Motor neuron (in vitro differentiated cells): ENCODE measurements at regions not wholly inside any gene's neighbourhood (a gene's known extent, or its start where the extent isn't known, plus 50 kb on each side); places are given as distances from the start of the nearest gene placed in this dataset.
"Not testable (repeated sequence)": the region's sequence is repeated elsewhere in the genome, so short reads cannot be mapped to it uniquely, and the experiment has no call there.

Experiments used
- ATAC-seq, 8 experiments: fragments of 200-7000 bp; cut with Tn5 transposase; replicated peaks in 6 of 8; 2 replicates each; pipeline ENCODE4 v1.8.0; 2021; ENCODE audit warnings: mild to moderate bottlenecking in 8 of 8, moderate library complexity in 8 of 8
- H3K27ac ChIP-seq, 2 donors: fragments of 250-450 bp; sonication (Bioruptor Pico); 2 replicates each; pipeline ENCODE4 v1.9.0; 2021; ENCODE audit warnings: antibody characterized with exemption in 2 of 2, mild to moderate bottlenecking in 2 of 2, moderate library complexity in 1 of 2
- H3K4me1 ChIP-seq, 2 donors: fragments of 250-450 bp; sonication (Bioruptor Pico); replicated peaks in 1 of 2; 2 replicates each; pipeline ENCODE4 v1.6.1; 2021; ENCODE audit warnings: antibody characterized with exemption in 2 of 2, mild to moderate bottlenecking in 2 of 2, moderate library complexity in 1 of 2
- H3K4me3 ChIP-seq, 5 donors: fragments of 250-450 bp; sonication (Bioruptor Pico); 2 replicates each; pipeline ENCODE4 v1.9.0; 2021; ENCODE audit warnings: antibody characterized with exemption in 5 of 5, mild to moderate bottlenecking in 5 of 5, moderate library complexity in 4 of 5
- WGBS, 10 experiments: fragments of 450-650 bp; shearing (Covaris generic); methylation state at CpG; one replicate each; pipeline ENCODE4 v1.0.0; 2022; 5-methylcytosine and 5-hydroxymethylcytosine counted together
- in situ Hi-C, 9 experiments: fragments of 400-800 bp; cut with MboI; loops; one replicate each; pipeline ENCODE4 v1.15.0; 2021; ENCODE audit warnings: low sequenced_read_pairs in 9 of 9, low pct_unique_long_range_greater_than_20kb in 2 of 9; ENCODE audit not compliant: unreplicated experiment in 9 of 9

DNA sequence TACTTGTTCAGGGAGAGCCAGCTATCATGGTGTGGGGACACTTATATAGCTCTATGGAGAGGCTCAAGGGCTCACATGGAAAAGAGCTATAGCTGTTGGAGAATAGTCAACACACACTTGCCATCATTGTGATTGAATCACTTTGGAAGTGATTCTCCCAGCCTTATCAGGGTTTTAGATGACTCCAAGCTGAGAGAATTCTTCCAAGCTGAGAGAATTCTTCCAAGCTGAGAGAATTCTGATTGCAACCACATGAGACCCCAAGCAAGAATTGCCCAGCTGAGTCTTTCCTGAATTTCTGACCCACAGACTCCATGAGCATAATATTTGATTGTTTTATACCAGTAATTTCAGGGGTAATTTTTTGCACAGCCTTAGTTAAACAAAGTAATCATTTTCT is 1318.3 kb upstream of the RAG2 start:
- no peak for ATAC-seq
- H3K27ac ChIP-seq = no peak overlapping the region

DNA sequence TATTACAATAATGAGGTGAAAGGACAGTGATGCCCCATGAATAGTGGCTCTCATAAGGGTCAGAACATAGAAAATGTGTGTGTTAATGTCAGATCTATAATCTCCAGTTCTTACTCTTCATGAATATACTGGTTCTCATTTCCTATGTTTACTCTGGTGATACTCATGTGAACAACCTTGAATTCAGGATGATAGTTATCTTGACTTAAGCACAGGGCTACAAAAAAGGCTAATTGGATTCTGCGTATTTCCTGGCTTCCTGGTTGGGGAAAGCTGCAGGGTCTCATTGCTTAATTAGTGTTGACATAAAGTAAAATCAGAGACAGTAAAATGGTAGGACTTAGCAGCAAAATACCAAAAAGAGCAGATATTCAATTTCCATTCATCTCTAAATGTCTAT is 1316.8 kb upstream of the RAG2 start:
- Histone ChIP-seq H3K4me3 (no peak overlapping the region), H3K27ac (no peak overlapping the region), H3K4me1 (peaks cover 0 to 1% of the 10 kb centered on the region in 2 donors)
- no peak for ATAC-seq
- 0 to 100% (median 40%) methylated on average over 1 of the region's 1 CpG; no CpG with 5 or more reads in 1 of the 10 experiments for WGBS, 10 experiments
- in situ Hi-C loops = no loop called here

More for the DNA sequence above, 1318.3 kb upstream of the RAG2 start:
- H3K4me1 ChIP-seq = peaks cover 0 to 5% of the 10 kb centered on the region in 2 donors
- no peak overlapping the region for H3K4me3 ChIP-seq
- in situ Hi-C loops = no loop called here

DNA sequence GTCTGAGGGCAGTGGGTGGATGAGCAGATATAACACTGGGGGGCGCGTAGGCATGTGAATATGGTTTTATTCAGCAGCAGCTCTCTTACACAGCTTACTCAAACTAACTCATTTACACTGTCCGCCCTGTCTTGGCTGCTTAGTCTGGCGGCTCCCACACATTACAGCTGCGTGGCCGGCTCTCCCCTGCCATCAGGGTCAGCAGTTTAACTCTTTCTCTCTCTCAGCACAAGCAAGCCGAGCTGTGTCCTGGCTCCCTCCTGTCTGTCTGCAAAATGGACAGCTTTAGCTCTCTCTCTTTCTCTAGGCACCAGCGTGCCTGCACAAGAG is 1310.1 kb upstream of the RAG2 start:
- ATAC-seq = no peak
- no peak overlapping the region for H3K4me3 ChIP-seq
- H3K4me1 ChIP-seq = no peaks in the 10 kb centered on the region
- 20 to 100% (median 84%) methylated on average over 1 to 8 of the region's 8 CpGs; no CpG with 5 or more reads in 4 of the 10 experiments for WGBS, 10 experiments
- in situ Hi-C loops = no loop called here
- no peak overlapping the region for H3K27ac ChIP-seq

DNA sequence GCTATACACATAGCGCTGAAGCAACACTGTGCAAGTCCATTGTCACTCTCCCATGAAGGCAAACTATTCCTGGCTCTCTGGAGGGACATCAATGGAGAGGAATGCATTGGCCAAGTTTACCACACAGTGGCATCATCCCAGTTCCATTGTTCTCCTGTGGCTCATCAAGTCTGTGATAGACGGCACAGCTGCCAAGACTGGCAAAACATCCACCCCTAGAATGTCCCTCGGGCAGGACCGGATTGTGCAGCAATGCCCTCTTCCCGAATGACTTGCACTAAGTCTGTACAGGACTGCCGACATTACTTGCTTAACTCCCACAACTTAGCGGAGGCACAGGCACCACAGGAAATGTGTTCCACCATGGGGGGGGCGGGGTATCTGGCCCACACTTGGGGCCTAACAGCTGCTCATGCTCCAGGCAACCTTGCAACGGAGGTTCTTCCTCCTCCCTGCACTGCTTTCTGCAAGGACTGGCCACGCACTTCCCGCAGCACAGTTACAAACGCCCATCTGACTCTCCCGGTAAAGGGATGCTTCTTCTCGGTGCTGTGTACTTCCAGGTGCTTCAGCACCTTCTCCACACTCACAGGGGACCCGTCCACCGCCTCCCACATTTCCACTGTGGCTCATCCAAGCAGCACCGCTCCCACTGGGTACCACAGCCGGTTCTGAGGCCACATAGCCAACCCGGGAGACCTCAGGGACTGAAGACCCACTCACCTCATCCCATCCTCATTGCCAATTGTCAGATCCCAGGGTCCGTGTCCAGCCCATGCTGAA is 1309.6 kb upstream of the RAG2 start:
- in situ Hi-C loops = no loop called here
- Histone ChIP-seq H3K4me1 (no peaks in the 10 kb centered on the region), H3K4me3 (no peak overlapping the region), H3K27ac (no peak overlapping the region)
- 0 to 100% (median 70%) methylated on average over 1 to 11 of the region's 20 CpGs; no CpG with 5 or more reads in 1 of the 10 experiments for WGBS, 10 experiments
- no peak for ATAC-seq

DNA sequence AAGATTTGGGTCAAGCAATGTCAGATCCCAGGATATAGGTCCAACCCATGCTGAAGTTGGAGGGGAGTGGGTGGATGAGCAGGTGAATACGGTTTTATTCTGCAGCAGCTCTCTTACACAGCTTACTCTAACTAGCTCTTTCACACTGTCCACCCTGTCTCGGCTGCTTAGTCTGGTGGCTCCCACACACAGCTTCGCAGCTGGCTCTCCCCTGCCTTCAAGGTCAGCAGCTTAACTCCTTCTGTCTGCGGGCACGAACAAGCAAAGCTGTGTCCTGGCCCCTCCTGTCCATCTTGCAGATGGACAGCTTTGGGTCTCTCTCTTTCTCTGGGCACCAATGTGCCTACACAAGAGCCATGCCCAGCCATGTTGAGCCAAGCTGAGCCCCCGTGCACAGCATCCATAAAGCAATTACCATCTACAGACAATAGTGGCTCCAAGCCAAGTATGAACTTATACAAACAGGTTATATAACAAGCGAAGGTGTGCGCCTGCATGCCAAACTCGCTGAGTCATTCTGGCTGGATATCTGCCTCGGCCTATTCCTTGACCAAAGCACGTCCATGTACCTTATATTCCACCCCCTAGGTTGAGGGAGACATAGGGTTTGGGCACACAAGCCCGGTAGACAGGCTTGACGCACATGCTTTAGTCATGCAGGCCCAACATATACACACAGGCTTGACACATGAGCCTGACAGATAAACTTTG is 1307.8 kb upstream of the RAG2 start:
- in situ Hi-C loops = no loop called here
- 17 to 95% (median 69%) methylated on average over 1 to 9 of the region's 13 CpGs; no CpG with 5 or more reads in 2 of the 10 experiments for WGBS, 10 experiments
- Histone ChIP-seq H3K27ac (no peak overlapping the region), H3K4me1 (no peaks in the 10 kb centered on the region), H3K4me3 (no peak overlapping the region)
- no peak for ATAC-seq

DNA sequence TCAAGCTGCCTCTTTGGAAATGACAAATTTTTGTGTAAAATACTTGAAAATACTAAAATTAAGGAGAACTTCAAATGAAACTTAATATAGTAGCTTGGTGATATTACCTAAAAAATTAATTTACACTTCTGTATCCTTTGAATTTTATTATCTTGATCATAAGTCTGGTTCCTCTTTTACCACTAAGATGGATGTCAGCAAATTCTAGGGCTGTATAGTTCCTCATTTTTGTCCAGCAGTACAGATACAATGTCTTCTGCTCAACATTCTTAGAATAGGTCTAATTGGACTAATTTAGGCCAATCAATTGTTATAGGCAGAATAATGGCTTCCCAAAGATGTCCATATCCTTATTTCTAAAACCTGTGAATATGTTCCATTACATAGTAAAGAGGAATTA is 1298.0 kb upstream of the RAG2 start:
- no peak overlapping the region for H3K27ac ChIP-seq
- no peak overlapping the region for H3K4me3 ChIP-seq
- H3K4me1 ChIP-seq = no peaks in the 10 kb centered on the region
- ATAC-seq = no peak
- in situ Hi-C loops = loop anchor here in 1 of 9 experiments (25.0 kb wide), 1 partner anchor 91 kb away; no protein-coding TSS in a partner anchor

DNA sequence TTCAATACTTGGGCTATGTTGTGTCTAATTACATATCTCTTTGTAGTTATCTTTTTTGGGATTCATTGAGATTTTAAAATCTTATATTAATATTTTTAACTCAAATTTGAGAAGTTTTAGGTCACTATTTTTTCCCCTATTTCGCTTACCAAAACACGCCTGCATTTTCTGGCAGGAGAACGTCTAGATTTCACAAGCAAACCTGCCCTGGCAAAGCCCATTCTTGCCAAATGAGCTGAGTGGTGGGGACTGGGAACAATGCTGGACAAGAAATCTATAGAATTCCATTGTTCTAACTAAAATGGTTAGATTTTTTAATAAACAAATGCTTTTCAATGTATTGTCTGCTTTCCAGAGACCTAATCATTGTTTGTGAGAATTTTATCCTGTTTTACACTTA is 1283.7 kb upstream of the RAG2 start:
- Histone ChIP-seq H3K4me1 (no peaks in the 10 kb centered on the region), H3K27ac (no peak overlapping the region), H3K4me3 (no peak overlapping the region)
- no peak for ATAC-seq
- in situ Hi-C loops = loop anchor here in 1 of 9 experiments (25.0 kb wide), 1 partner anchor 106 kb away; no protein-coding TSS in a partner anchor
- 17 to 95% (median 74%) methylated on average over 2 to 3 of the region's 3 CpGs; no CpG with 5 or more reads in 2 of the 10 experiments for WGBS, 10 experiments

DNA sequence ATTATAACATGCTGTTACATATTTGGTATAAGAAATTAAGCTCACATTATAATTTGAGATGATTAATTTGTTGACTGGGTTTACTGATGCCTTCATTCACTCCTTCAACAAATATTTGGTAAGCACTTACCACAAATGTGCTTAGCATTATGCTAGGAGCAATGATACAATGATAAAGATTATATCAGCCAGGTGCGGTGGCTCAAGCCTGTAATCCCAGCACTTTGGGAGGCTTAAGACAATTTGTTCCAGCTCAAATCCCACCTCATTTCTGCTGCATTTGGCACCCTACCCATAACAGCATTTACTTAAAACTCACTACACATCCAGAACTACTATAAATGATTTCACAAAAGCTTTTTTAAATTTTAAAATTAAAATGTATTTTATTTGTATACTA is 1263.6 kb upstream of the RAG2 start:
- 67 to 100% (median 95%) methylated on average over 1 of the region's 1 CpG; no CpG with 5 or more reads in 6 of the 10 experiments for WGBS, 10 experiments
- ATAC-seq = no peak
- in situ Hi-C loops = no loop called here
- Histone ChIP-seq H3K27ac (no peak overlapping the region), H3K4me1 (no peaks in the 10 kb centered on the region), H3K4me3 (no peak overlapping the region)

DNA sequence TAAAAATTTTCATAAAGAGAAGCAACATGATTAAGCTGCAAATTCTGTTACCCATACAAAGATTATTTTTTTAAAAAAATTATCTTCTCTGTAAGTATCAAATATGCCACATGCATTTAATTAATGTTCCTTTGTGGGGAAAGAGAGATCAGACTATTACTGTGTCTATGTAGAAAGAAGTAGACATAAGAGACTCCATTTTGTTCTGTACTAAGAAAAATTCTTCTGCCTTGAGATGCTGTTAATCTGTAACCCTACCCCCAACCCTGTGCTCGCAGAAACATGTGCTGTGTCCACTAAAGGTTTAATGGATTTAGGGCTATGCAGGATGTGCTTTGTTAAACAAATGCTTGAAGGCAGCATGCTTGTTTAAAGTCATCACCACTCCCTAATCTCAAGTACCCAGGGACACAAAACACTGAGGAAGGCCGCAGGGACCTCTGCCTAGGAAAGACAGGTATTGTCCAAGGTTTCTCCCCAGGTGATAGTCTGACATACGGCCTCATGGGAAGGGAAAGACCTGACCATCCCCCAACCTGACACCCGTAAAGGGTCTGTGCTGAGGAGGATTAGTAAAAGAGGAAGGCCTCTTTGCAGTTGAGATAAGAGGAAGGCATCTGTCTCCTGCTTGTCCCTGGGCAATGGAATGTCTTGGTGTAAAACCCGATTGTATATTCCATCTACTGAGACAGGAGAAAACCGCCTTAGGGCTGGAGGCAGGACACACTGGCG is 1260.9 kb upstream of the RAG2 start:
- H3K4me1 ChIP-seq, H3K4me3 ChIP-seq, ATAC-seq, in situ Hi-C loops, H3K27ac ChIP-seq: not testable (repeated sequence)
- WGBS, 10 experiments = 0 to 68% (median 21%) methylated on average over 1 to 6 of the region's 7 CpGs; no CpG with 5 or more reads in 2 of the 10 experiments

DNA sequence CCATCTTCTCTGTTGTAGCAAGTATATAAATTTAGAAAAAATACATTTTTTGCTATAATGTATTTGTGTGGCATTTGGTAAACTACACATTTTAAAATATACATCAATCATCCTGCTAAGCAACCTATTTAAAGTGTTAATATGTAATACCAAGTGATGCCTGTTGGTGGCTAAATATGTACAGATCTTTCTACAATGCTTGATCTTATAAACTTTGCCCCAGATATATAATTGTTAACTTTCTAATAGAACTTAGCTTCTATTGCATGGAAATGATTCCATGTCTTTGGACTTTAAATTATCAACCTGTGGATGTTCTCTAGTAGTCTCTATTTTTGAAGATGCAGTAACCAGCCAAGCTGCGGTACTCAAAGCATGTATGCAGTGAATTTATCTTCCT is 1260.4 kb upstream of the RAG2 start:
- ATAC-seq = no peak
- WGBS, 10 experiments = 0 to 100% (median 100%) methylated on average over 1 of the region's 1 CpG; no CpG with 5 or more reads in 1 of the 10 experiments

DNA sequence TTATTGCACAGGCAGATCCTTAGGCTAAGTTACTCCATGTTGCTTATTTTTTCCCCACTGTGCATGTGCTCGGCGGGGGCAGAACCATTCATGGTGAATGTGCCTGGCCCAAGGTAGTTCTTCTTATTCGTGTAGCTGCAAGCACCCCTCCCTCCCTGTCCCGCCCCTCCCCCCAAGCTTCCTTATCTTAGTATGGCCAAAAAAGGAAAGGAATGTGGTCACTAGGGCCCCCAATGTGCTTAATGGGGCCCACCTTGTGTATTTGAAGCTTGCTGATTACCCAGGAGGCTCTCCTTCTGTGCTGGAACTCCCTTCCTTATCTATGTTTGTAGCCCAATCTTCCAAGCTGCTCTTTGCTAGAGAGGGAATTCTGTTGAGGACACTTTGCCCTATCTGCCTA is 1259.7 kb upstream of the RAG2 start:
- in situ Hi-C loops = no loop called here
- no peak for ATAC-seq

More for the DNA sequence above, 1260.4 kb upstream of the RAG2 start:
- in situ Hi-C loops = no loop called here
- H3K4me1 ChIP-seq = no peaks in the 10 kb centered on the region
- no peak overlapping the region for H3K27ac ChIP-seq
- H3K4me3 ChIP-seq = no peak overlapping the region

DNA sequence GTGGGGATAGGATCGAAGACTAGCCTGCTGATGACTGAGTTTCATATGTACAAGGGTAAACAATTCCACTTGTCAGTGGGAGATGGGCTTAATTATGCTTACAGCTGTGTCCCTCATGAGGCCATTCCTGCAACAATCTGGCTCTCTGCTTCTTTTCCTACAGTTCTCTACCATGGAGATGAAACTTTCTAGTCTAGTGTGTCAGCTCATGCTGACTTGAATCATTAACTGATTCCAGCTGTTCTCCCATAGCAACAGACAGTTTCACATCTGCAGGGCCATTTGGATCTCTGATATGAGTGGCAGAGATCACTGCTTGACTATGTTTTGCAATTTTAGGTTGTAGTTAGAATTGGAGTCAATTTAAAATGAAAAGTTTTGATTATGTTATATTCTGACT is 1251.7 kb upstream of the RAG2 start:
- 0 to 50% (median 20%) methylated on average over 1 of the region's 1 CpG; no CpG with 5 or more reads in 3 of the 10 experiments for WGBS, 10 experiments

More for the DNA sequence above, 1259.7 kb upstream of the RAG2 start:
- 17 to 80% (median 60%) methylated on average over 1 to 2 of the region's 4 CpGs; no CpG with 5 or more reads in 7 of the 10 experiments for WGBS, 10 experiments
- no peak overlapping the region for H3K4me3 ChIP-seq
- no peaks in the 10 kb centered on the region for H3K4me1 ChIP-seq
- H3K27ac ChIP-seq = no peak overlapping the region

DNA sequence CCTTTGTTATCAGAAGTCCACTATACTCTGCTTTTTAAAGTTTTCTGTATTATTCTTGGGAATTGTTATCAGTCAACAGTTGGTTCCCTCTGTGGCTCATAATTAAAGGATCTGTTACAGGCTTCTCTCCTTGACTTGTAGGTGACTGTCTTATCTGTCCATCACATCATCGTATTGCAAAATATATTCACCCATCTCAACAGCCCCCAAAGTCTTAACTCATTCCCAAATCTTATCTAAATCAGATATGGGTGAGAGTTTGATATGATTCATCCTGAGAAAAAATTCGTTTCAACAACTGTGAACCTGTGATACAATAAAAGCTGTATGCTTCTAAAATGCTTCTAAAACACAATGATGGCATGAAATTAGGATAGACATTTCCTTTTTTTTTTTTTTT is 1245.6 kb upstream of the RAG2 start:
- in situ Hi-C loops = no loop called here
- no peak for ATAC-seq
- H3K27ac ChIP-seq = no peak overlapping the region
- WGBS, 10 experiments = 0 to 100% (median 38%) methylated on average over 1 to 2 of the region's 2 CpGs
- no peaks in the 10 kb centered on the region for H3K4me1 ChIP-seq
- H3K4me3 ChIP-seq = no peak overlapping the region

More for the DNA sequence above, 1251.7 kb upstream of the RAG2 start:
- in situ Hi-C loops = no loop called here
- Histone ChIP-seq H3K4me3 (no peak overlapping the region), H3K27ac (no peak overlapping the region), H3K4me1 (no peaks in the 10 kb centered on the region)
- ATAC-seq = no peak
